IPS-15b (cell line): ENCODE measurements at regions not wholly inside any gene's neighbourhood (a gene's known extent, or its start where the extent isn't known, plus 50 kb on each side); places are given as distances from the start of the nearest gene placed in this dataset.

Source experiments
- H3K27me3 ChIP-seq: one replicate; pipeline ENCODE4 v1.6.1; 2013; ENCODE audit warnings: low read length; ENCODE audit not compliant: control insufficient read depth, insufficient read depth
- H3K36me3 ChIP-seq: one replicate; pipeline ENCODE4 v1.6.1; 2013; ENCODE audit warnings: low read length; ENCODE audit not compliant: control insufficient read depth, insufficient read depth
- H3K4me1 ChIP-seq: one replicate; pipeline ENCODE4 v1.6.1; 2013; ENCODE audit warnings: mild to moderate bottlenecking, low read length; ENCODE audit not compliant: control insufficient read depth, insufficient read depth
- H3K4me3 ChIP-seq: one replicate; pipeline ENCODE4 v1.5.1; 2013; ENCODE audit warnings: low read depth, low read length
- H3K9ac ChIP-seq: one replicate; pipeline ENCODE4 v1.6.1; 2013; ENCODE audit warnings: low read depth, mild to moderate bottlenecking, low read length
- H3K9me3 ChIP-seq: one replicate; pipeline ENCODE4 v1.6.1; 2013; ENCODE audit warnings: mild to moderate bottlenecking, low read length; ENCODE audit not compliant: control insufficient read depth, insufficient read depth

- H3K27me3 ChIP-seq, result no peaks in the 10 kb centered on the region
- H3K9ac ChIP-seq, result no peak overlapping the region
- H3K36me3 ChIP-seq, result no peaks in the 10 kb centered on the region
- no peaks in the 10 kb centered on the region for H3K9me3 ChIP-seq
- H3K4me3 ChIP-seq, result no peak overlapping the region
- no peaks in the 10 kb centered on the region for H3K4me1 ChIP-seq
Observed at GRCh38 chr16:64865069-64865696, 256.7 kb downstream of the CDH11 start.

DNA sequence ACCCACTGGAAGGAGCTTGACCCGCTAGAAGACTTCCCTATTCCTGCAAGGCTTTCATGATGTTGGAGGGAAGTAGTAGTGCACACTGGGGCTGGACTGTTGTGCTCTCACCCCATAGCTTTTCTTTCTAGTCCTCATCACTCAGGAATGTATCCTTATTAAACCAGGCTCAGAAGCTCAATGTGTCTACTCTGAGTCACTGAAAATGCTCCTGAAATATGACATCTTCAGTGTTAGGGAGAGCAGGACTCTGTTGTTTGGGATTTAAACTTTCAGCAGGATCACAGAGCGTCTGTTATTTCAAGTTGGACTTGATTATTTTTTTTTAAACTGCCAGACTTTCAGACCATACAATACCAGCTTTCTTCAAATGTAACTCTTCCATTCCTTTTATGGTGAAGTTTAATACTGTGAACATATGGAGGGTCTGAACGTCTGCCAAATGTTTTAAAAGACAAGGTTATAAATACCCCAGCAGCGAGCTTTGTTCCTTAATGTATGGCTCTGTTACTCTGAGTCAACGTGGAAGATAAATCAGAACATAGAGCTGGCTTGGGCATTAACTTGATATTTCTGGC is 257.5 kb downstream of the CDH11 start:
- Histone ChIP-seq H3K27me3 (no peaks in the 10 kb centered on the region), H3K9ac (no peak overlapping the region), H3K4me1 (no peaks in the 10 kb centered on the region), H3K4me3 (no peak overlapping the region), H3K36me3 (no peaks in the 10 kb centered on the region), H3K9me3 (no peaks in the 10 kb centered on the region)

DNA sequence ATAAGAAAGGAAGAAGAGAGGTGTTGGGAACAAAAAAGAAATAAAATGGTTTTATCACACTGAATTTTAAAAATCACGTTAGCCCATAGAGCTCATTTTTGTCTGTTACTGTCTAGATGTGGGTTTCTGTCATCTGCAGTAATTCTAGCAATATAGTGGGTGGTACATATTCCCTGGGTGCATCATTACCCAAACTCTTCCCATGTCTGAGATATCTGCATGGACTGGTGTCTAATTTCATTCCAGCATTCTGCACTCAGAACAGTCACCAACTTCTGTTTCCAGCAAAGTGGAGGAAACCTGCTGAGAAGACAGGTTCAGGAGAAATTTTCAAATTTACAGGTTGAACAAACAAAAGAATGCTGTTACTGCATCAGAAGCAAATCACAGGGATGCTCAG is 263.8 kb downstream of the CDH11 start:
- Histone ChIP-seq H3K4me1 (no peaks in the 10 kb centered on the region), H3K9ac (no peak overlapping the region), H3K9me3 (no peaks in the 10 kb centered on the region), H3K36me3 (no peaks in the 10 kb centered on the region), H3K27me3 (no peaks in the 10 kb centered on the region), H3K4me3 (no peak overlapping the region)

GRCh38 chr16:64857411-64857810 is 264.5 kb downstream of the CDH11 start:
- Histone ChIP-seq H3K4me1 (no peaks in the 10 kb centered on the region), H3K36me3 (no peaks in the 10 kb centered on the region), H3K27me3 (no peaks in the 10 kb centered on the region), H3K9me3 (no peaks in the 10 kb centered on the region), H3K9ac (no peak overlapping the region), H3K4me3 (no peak overlapping the region)

- H3K27me3 ChIP-seq, result no peaks in the 10 kb centered on the region
- H3K4me3 ChIP-seq, result no peak overlapping the region
- no peaks in the 10 kb centered on the region for H3K36me3 ChIP-seq
- no peak overlapping the region for H3K9ac ChIP-seq
- H3K9me3 ChIP-seq, result no peaks in the 10 kb centered on the region
- H3K4me1 ChIP-seq, result no peaks in the 10 kb centered on the region
Observed at GRCh38 chr16:64853551-64853950, 268.3 kb downstream of the CDH11 start.

DNA sequence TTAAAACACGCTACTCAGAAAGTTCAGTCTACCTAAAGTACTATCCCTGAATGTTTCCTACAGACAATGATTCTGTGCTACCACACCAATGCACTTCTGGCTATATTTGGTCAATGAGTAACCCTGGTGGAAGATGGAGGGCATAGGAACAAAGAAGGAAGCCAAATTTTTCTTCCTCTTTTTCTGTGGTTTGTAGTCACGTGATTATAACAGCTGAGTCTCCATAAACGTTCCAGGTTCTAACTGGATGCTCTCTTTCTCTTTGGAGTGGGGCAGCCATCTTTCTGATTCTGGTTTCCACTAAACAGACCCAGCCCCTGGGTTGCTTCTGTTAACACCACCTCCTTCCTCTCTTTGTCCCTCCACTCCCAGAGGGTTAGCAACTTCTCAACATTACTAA is 274.9 kb downstream of the CDH11 start:
- no peaks in the 10 kb centered on the region for H3K36me3 ChIP-seq

DNA sequence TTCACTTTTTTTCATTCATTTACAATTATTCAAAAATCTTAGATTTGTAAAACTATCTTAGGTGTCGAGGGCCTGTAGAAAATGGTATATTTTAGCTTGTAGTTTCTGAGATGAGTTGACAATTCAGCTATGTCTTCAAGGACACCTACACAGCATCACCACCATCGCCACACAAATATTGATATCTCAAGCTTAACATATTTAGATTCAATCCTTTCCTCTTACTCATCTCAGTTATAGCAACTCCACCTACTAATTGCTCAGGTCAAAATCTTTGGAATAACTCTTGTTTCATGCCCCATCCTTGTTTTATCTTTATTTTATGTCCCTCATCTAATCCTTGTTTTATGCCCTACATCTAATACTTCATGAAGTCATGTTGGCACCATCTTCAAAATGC is 276.8 kb downstream of the CDH11 start:
- Histone ChIP-seq H3K4me1 (no peaks in the 10 kb centered on the region), H3K36me3 (no peaks in the 10 kb centered on the region), H3K4me3 (no peak overlapping the region), H3K27me3 (no peaks in the 10 kb centered on the region), H3K9me3 (no peaks in the 10 kb centered on the region), H3K9ac (no peak overlapping the region)

More for the DNA sequence above, 274.9 kb downstream of the CDH11 start:
- H3K27me3 ChIP-seq, result no peaks in the 10 kb centered on the region
- no peak overlapping the region for H3K9ac ChIP-seq
- no peaks in the 10 kb centered on the region for H3K4me1 ChIP-seq
- H3K9me3 ChIP-seq, result no peaks in the 10 kb centered on the region
- no peak overlapping the region for H3K4me3 ChIP-seq

- H3K9ac ChIP-seq, result no peak overlapping the region
- H3K9me3 ChIP-seq, result no peaks in the 10 kb centered on the region
- no peaks in the 10 kb centered on the region for H3K36me3 ChIP-seq
- no peak overlapping the region for H3K4me3 ChIP-seq
- no peaks in the 10 kb centered on the region for H3K27me3 ChIP-seq
- no peaks in the 10 kb centered on the region for H3K4me1 ChIP-seq
Observed at GRCh38 chr16:64841482-64841881, 280.4 kb downstream of the CDH11 start.

DNA sequence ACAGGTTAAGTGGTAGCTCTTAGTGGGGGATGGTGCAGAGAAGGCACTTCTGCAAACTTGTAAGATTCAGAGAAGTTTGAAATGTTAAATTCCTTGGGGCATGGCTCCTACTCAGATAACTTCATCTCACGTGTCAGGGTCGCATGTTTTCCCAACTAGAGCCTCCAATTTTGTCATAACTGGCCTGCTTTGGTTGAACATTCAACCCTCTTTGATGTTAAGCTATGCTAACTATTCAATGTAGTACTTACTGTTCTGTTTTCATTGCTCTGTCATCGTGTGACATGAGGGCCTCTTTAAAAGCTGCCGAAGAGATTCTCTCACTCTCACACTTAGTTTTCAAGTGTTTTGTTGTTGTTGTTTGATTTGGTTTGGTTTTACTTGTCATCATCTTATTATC is 280.8 kb downstream of the CDH11 start:
- H3K9ac ChIP-seq, result no peak overlapping the region
- no peaks in the 10 kb centered on the region for H3K27me3 ChIP-seq
- H3K36me3 ChIP-seq, result no peaks in the 10 kb centered on the region

GRCh38 chr16:64830653-64831052 is 291.2 kb downstream of the CDH11 start:
- Histone ChIP-seq H3K9ac (no peak overlapping the region), H3K4me1 (no peaks in the 10 kb centered on the region), H3K27me3 (no peaks in the 10 kb centered on the region), H3K9me3 (no peaks in the 10 kb centered on the region), H3K4me3 (no peak overlapping the region), H3K36me3 (peaks cover 3% of the 10 kb centered on the region)

More for the DNA sequence above, 280.8 kb downstream of the CDH11 start:
- Histone ChIP-seq H3K4me3 (no peak overlapping the region), H3K4me1 (no peaks in the 10 kb centered on the region), H3K9me3 (no peaks in the 10 kb centered on the region)

DNA sequence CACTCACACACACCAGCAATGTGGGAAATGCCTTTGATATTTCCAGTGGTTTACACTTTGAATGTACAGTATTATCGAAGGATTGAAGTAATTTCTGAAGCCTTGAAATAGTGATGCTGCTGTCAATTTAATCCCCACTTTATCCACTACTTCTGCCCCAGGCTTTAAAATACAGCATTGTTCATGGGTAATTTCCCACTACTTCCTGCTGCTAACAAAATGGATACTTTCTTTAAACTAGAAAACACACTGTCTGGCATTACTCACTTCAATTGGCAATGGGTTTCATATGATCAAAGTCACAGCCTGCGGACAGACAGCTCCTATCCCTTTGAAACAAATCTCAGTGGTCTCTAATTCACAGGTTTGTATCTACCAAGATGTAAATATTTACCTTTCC is 292.2 kb downstream of the CDH11 start:
- Histone ChIP-seq H3K9ac (no peak overlapping the region), H3K4me1 (no peaks in the 10 kb centered on the region), H3K9me3 (no peaks in the 10 kb centered on the region), H3K36me3 (peaks cover 3% of the 10 kb centered on the region), H3K27me3 (no peaks in the 10 kb centered on the region), H3K4me3 (no peak overlapping the region)

GRCh38 chr16:64826374-64826773 is 295.5 kb downstream of the CDH11 start:
- H3K4me1 ChIP-seq, result no peaks in the 10 kb centered on the region
- no peaks in the 10 kb centered on the region for H3K9me3 ChIP-seq
- H3K27me3 ChIP-seq, result no peaks in the 10 kb centered on the region
- no peaks in the 10 kb centered on the region for H3K36me3 ChIP-seq
- no peak overlapping the region for H3K4me3 ChIP-seq
- no peak overlapping the region for H3K9ac ChIP-seq
